Fibroblast of lung (primary cell): ENCODE measurements at regions not wholly inside any gene's neighbourhood (a gene's known extent, or its start where the extent isn't known, plus 50 kb on each side); places are given as distances from the start of the nearest gene placed in this dataset.

Source experiments
- EZH2 ChIP-seq: IDR thresholded peaks from 2 replicates; pipeline ENCODE4 v1.5.1; 2012; ENCODE audit warnings: low read length, control low read depth, mild to moderate bottlenecking; ENCODE audit errors: missing control alignments
- TF ChIP-seq, protein P1 (sequence below), 2 donors: IDR thresholded peaks in 1 of 2; conservative IDR thresholded peaks in 1 of 2; 1 replicate in 1 of 2; 2 replicates in 1 of 2; pipeline ENCODE4 v1.5.1; 2011 to 2012; ENCODE audit warnings: low read length in 2 of 2, control low read depth in 1 of 2, inconsistent platforms in 1 of 2, low read depth in 1 of 2, mild to moderate bottlenecking in 1 of 2

DNA sequence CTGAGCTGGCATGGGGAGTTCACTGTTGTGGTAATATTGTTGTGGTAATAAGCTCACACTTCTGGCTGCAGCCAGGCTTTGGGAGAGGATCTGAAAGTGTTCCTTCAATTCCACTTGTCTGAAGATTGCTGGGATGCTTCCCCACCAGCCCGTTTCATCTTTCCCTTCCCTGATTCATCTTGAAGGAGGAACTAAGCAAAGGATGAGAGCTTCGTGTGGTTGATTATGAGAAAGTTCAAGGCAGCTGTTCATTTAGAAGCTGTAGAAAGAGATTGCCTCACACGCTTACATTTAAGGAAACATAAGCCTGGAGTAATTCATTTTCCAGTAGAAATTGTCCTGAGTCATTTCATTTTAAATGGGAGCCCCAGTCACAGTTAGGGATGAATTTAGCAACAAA is 122.4 kb upstream of the GAS1 start:
- no peak for TF ChIP-seq EZH2
- TF ChIP-seq, protein P1, sequence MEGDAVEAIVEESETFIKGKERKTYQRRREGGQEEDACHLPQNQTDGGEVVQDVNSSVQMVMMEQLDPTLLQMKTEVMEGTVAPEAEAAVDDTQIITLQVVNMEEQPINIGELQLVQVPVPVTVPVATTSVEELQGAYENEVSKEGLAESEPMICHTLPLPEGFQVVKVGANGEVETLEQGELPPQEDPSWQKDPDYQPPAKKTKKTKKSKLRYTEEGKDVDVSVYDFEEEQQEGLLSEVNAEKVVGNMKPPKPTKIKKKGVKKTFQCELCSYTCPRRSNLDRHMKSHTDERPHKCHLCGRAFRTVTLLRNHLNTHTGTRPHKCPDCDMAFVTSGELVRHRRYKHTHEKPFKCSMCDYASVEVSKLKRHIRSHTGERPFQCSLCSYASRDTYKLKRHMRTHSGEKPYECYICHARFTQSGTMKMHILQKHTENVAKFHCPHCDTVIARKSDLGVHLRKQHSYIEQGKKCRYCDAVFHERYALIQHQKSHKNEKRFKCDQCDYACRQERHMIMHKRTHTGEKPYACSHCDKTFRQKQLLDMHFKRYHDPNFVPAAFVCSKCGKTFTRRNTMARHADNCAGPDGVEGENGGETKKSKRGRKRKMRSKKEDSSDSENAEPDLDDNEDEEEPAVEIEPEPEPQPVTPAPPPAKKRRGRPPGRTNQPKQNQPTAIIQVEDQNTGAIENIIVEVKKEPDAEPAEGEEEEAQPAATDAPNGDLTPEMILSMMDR (conservative IDR thresholded peaks at IDR 0.05 in 1 of 2, IDR thresholded peaks at IDR 0.05 in 1 of 2; ENCODE audit: low read depth in 1 of 2, low read length in 2 of 2) = no peak
